K562 (cell line): ENCODE measurements at regions not wholly inside any gene's neighbourhood (a gene's known extent, or its start where the extent isn't known, plus 50 kb on each side); places are given as distances from the start of the nearest gene placed in this dataset.

Experiments
- ATAC-seq: fragments of 200-7000 bp; cut with Tn5 transposase; 3 replicates; pipeline ENCODE4 v1.9.1; 2020; ENCODE audit warnings: moderate library complexity
- BruUV-seq: library from RNA; stranded (reverse); fragments of 400-500 nt; replicated peaks from 2 replicates; lab custom pipeline; 2021; lab: Mats Ljungman, UMichigan
- CTCF ChIA-PET: fragments of 300-600 bp; formaldehyde crosslinking; extraction: SDS; loops from one replicate; lab custom pipeline; 2021; ENCODE audit warnings: low intra/inter-chr PET ratio; lab: Yijun Ruan, JAX
- POLR2A ChIA-PET: fragments of 300-600, 350-650 bp; sonication (Branson Sonifier 250); formaldehyde crosslinking; extraction: SDS; loops from one replicate; lab custom pipeline; 2021; ENCODE audit warnings: antibody characterized with exemption, inconsistent platforms; lab: Yijun Ruan, JAX
- DNase-seq, 4 experiments: peaks; one replicate each; pipeline versions ENCODE4 v3.0.0 to v3.0.0-alpha.2; 2011 to 2018; ENCODE audit warnings: low spot score in 3 of 4, mixed read lengths in 3 of 4; ENCODE audit errors: extremely low read depth in 1 of 4
- FAIRE-seq: peaks from 2 replicates; lab custom pipeline; 2011; peaks lifted over from hg19 to GRCh38; lab: Jason Lieb, UNC
- H2AFZ ChIP-seq: 2 replicates; pipeline ENCODE4 v1.6.0; 2011; ENCODE audit warnings: low read depth, low read length, control low read depth, inconsistent platforms
- H3K27ac ChIP-seq: fragments of 200-600 bp; 3 replicates; pipeline ENCODE4 v1.8.0; 2011; ENCODE audit warnings: low read depth, mild to moderate bottlenecking, control low read depth, inconsistent platforms, low read length, moderate library complexity, mixed read lengths; ENCODE audit errors: extremely low read depth
- H3K27me3 ChIP-seq, 2 experiments: fragments of 300-600 bp in 1 of 2; 2 replicates in 1 of 2; 3 replicates in 1 of 2; pipeline versions ENCODE4 v1.6.0 to v1.8.0; 2011; ENCODE audit warnings: inconsistent platforms in 2 of 2, low read length in 2 of 2, mild to moderate bottlenecking in 1 of 2, mixed read lengths in 1 of 2, moderate library complexity in 1 of 2; ENCODE audit not compliant: control insufficient read depth in 2 of 2, insufficient read depth in 2 of 2
- H3K36me3 ChIP-seq: fragments of 300-600 bp; 3 replicates; pipeline ENCODE4 v1.8.0; 2011; ENCODE audit warnings: mild to moderate bottlenecking, low read length, inconsistent platforms; ENCODE audit not compliant: control insufficient read depth, insufficient read depth
- H3K4me1 ChIP-seq, 2 experiments: fragments of 200-600 bp in 1 of 2; replicated peaks in 1 of 2; 2 replicates in 1 of 2; 3 replicates in 1 of 2; pipeline versions ENCODE4 v1.5.1 to v1.8.0; 2011; ENCODE audit warnings: inconsistent platforms in 2 of 2, low read length in 2 of 2, mild to moderate bottlenecking in 1 of 2, mixed read lengths in 1 of 2, moderate library complexity in 1 of 2; ENCODE audit not compliant: control insufficient read depth in 2 of 2, insufficient read depth in 2 of 2
- H3K4me2 ChIP-seq: 2 replicates; pipeline ENCODE4 v1.6.1; 2011; ENCODE audit warnings: low read length, control low read depth, inconsistent platforms, mixed read lengths; ENCODE audit not compliant: insufficient read depth
- H3K4me3 ChIP-seq: fragments of 200-600 bp; sonication (generic), shearing (Covaris generic); 2 replicates; pipeline ENCODE4 v1.5.1; 2016; ENCODE audit warnings: control low read depth, inconsistent platforms
- H3K79me2 ChIP-seq: fragments of 200-600 bp; 3 replicates; pipeline ENCODE4 v1.8.0; 2011; ENCODE audit warnings: low read length, inconsistent platforms; ENCODE audit not compliant: control insufficient read depth, insufficient read depth
- H3K9ac ChIP-seq, 2 experiments: 2 replicates each; pipeline versions ENCODE4 v1.6.0 to v1.6.1; 2011; ENCODE audit warnings: low read depth in 2 of 2, low read length in 2 of 2, control low read depth in 1 of 2, inconsistent platforms in 1 of 2, mild to moderate bottlenecking in 1 of 2, mixed read lengths in 1 of 2; ENCODE audit not compliant: insufficient read depth in 1 of 2
- H3K9me1 ChIP-seq: one replicate; pipeline ENCODE4 v1.6.0; 2011; ENCODE audit warnings: inconsistent platforms, mild to moderate bottlenecking, low read length, moderate library complexity; ENCODE audit not compliant: control insufficient read depth, insufficient read depth
- H3K9me3 ChIP-seq: replicated peaks from 2 replicates; pipeline ENCODE4 v1.5.1; 2011; ENCODE audit warnings: low read depth, low read length, inconsistent platforms; ENCODE audit not compliant: control insufficient read depth, insufficient read depth
- H4K20me1 ChIP-seq: replicated peaks from 2 replicates; pipeline ENCODE4 v1.6.1; 2011; ENCODE audit warnings: low read length, inconsistent platforms, mixed read lengths; ENCODE audit not compliant: control insufficient read depth, insufficient read depth
- ATF4 ChIP-seq: fragments of 450-650 bp; formaldehyde crosslinking; IDR thresholded peaks from 2 replicates; pipeline ENCODE4 v1.4.0; 2022; ENCODE audit warnings: mild to moderate bottlenecking, moderate library complexity
- BRD4 ChIP-seq: fragments of 200-600 bp; sonication (generic); IDR thresholded peaks from 2 replicates; pipeline ENCODE4 v1.6.1; 2017; ENCODE audit warnings: inconsistent platforms
- FOSL1 ChIP-seq: fragments of 200-800 bp; sonication (Bioruptor generic); conservative IDR thresholded peaks from 2 replicates; pipeline ENCODE4 v1.6.1; 2016; ENCODE audit warnings: missing genetic modification characterization, missing compliant biosample characterization
- HNRNPUL1 ChIP-seq: fragments of 200-400 bp; formaldehyde crosslinking; IDR thresholded peaks from 2 replicates; pipeline ENCODE4 v1.6.1; 2017; ENCODE audit warnings: low read length
- JUN ChIP-seq, 2 experiments: sonication (generic) in 1 of 2; formaldehyde crosslinking in 1 of 2; IDR thresholded peaks; 2 replicates each; pipeline versions ENCODE4 v1.6.1 to v1.8.0; 2012 to 2022; ENCODE audit warnings: borderline replicate concordance in 2 of 2, mild to moderate bottlenecking in 2 of 2, improper control_type of control experiment in 1 of 2, low read depth in 1 of 2, low read length in 1 of 2, missing genetic modification reagents in 1 of 2
- KLF13 ChIP-seq: fragments of 450-650 bp; IDR thresholded peaks from 2 replicates; pipeline ENCODE4 v1.6.1; 2016; ENCODE audit warnings: missing genetic modification characterization, low read depth, mild to moderate bottlenecking, missing compliant biosample characterization, moderate library complexity, borderline replicate concordance
- MYBL2 ChIP-seq, 2 experiments: fragments of 450-650 bp in 1 of 2; sonication (generic) in 1 of 2; formaldehyde crosslinking in 1 of 2; IDR thresholded peaks; 2 replicates each; pipeline versions ENCODE4 v1.6.1 to v1.8.1; 2017 to 2022; ENCODE audit warnings: borderline replicate concordance in 1 of 2, inconsistent platforms in 1 of 2, low read depth in 1 of 2, mild to moderate bottlenecking in 1 of 2, missing genetic modification reagents in 1 of 2, moderate library complexity in 1 of 2
- PATZ1 ChIP-seq: fragments of 250-450 bp; sonication (Bioruptor Pico); IDR thresholded peaks from 2 replicates; pipeline ENCODE4 v1.5.0; 2020; ENCODE audit warnings: mild to moderate bottlenecking, borderline replicate concordance
- POLR2AphosphoS2 ChIP-seq: IDR thresholded peaks from 2 replicates; pipeline ENCODE4 v1.6.1; 2012; ENCODE audit warnings: low read length, improper control_type of control experiment
- SRSF7 ChIP-seq: fragments of 200-400 bp; formaldehyde crosslinking; optimal IDR thresholded peaks from 2 replicates; pipeline ENCODE3; 2017; ENCODE audit warnings: mild to moderate bottlenecking, low read depth, low read length
- ZFP30 ChIP-seq: fragments of 250-450 bp; sonication (Bioruptor Pico); IDR thresholded peaks from 2 replicates; pipeline ENCODE4 v1.8.0; 2022; ENCODE audit warnings: moderate library complexity, mild to moderate bottlenecking, inconsistent platforms, borderline replicate concordance
- ZNF398 ChIP-seq: fragments of 250-450 bp; sonication (Bioruptor Pico); IDR thresholded peaks from 2 replicates; pipeline ENCODE4 v1.8.0; 2021; ENCODE audit warnings: moderate library complexity, mild to moderate bottlenecking, inconsistent platforms
- ZNF57 ChIP-seq: fragments of 450-650 bp; formaldehyde crosslinking; IDR thresholded peaks from 2 replicates; pipeline ENCODE4 v1.4.0; 2020; ENCODE audit warnings: mild to moderate bottlenecking, moderate library complexity
- WGBS: fragments of 100-300 bp; shearing (Covaris generic); methylation state at CpG from one replicate; pipeline ENCODE4 v1.1.6; 2016; ENCODE audit warnings: low coverage, mixed read lengths; ENCODE audit not compliant: insufficient coverage; ENCODE audit errors: missing lambda C conversion rate; 5-methylcytosine and 5-hydroxymethylcytosine counted together
- in situ Hi-C: fragments of 300-500 bp; cut with MboI; formaldehyde crosslinking; loops from 4 replicates; pipeline ENCODE4 v1.15.0; 2018; ENCODE audit warnings: inconsistent platforms, mixed read lengths
- intact Hi-C: fragments of 100-400 bp; cut with micrococcal nuclease; formaldehyde crosslinking; loops from 2 replicates; pipeline ENCODE4 v1.14.2; 2022
- TF ChIP-seq, protein P1 (sequence below), 2 experiments: fragments of 450-650 bp in 1 of 2; sonication (generic) in 1 of 2; formaldehyde crosslinking; conservative IDR thresholded peaks; 2 replicates each; pipeline versions ENCODE4 v1.4.0 to v1.8.1; 2020 to 2022; ENCODE audit warnings: mild to moderate bottlenecking in 1 of 2, missing genetic modification reagents in 1 of 2

GRCh38 chr1:199058281-199058680 lies 419.4 kb downstream of the PTPRC start:
- CTCF ChIA-PET, result no interaction called here
- BruUV-seq, result no TSS peak
- Histone ChIP-seq H3K9ac (no peak overlapping the region), H3K27ac (no peak overlapping the region), H4K20me1 (no peaks in the 10 kb centered on the region), H3K9me3 (no peaks in the 10 kb centered on the region; the same call in 1 of the 2 replicates), H3K9me1 (no peaks in the 10 kb centered on the region), H3K4me1 (no peaks in the 10 kb centered on the region), H3K4me3 (no peak overlapping the region), H3K27me3 (no peaks in the 10 kb centered on the region), H2AFZ (no peak overlapping the region), H3K4me2 (no peak overlapping the region), H3K36me3 (no peaks in the 10 kb centered on the region), H3K79me2 (no peaks in the 10 kb centered on the region)
- in situ Hi-C loops, result no loop called here
- 2% methylated on average over 4 of the region's 4 CpGs for WGBS
- FAIRE-seq (no peak), DNase-seq (no peak), ATAC-seq (no peak)
- POLR2A ChIA-PET, result no interaction called here
- intact Hi-C loops, result no loop called here
- no peak for TF ChIP-seq KLF13 (tag)
- TF ChIP-seq, protein P1, sequence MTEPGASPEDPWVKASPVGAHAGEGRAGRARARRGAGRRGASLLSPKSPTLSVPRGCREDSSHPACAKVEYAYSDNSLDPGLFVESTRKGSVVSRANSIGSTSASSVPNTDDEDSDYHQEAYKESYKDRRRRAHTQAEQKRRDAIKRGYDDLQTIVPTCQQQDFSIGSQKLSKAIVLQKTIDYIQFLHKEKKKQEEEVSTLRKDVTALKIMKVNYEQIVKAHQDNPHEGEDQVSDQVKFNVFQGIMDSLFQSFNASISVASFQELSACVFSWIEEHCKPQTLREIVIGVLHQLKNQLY (CRISPR knock-in tag; conservative IDR thresholded peaks at IDR 0.05), result no peak
- TF ChIP-seq HNRNPUL1, result no peak
- no peak for TF ChIP-seq ATF4 (CRISPR knock-in tag)
- no peak for TF ChIP-seq JUN (IDR thresholded peaks at IDR 0.05; ENCODE audit: borderline replicate concordance, low read depth, low read length)
- no peak for TF ChIP-seq JUN (CRISPR knock-in tag; IDR thresholded peaks at IDR 0.05; ENCODE audit: borderline replicate concordance)
- no peak for TF ChIP-seq POLR2AphosphoS2
- no peak for TF ChIP-seq SRSF7
- no peak for TF ChIP-seq ZNF398 (CRISPR knock-in tag)
- TF ChIP-seq BRD4, result no peak
- TF ChIP-seq ZNF57 (CRISPR knock-in tag), result no peak
- no peak for TF ChIP-seq ZFP30 (CRISPR knock-in tag)
- no peak for TF ChIP-seq FOSL1
- TF ChIP-seq PATZ1, result no peak
- TF ChIP-seq MYBL2 (IDR thresholded peaks at IDR 0.05; ENCODE audit: low read depth), result no peak
- TF ChIP-seq MYBL2 (CRISPR knock-in tag; IDR thresholded peaks at IDR 0.05; ENCODE audit: borderline replicate concordance), result no peak
